Neural progenitor cell (in vitro differentiated cells): ENCODE measurements at regions not wholly inside any gene's neighbourhood (a gene's known extent, or its start where the extent isn't known, plus 50 kb on each side); places are given as distances from the start of the nearest gene placed in this dataset.

ENCODE experiments used
- EZH2phosphoT487 ChIP-seq: fragments of 200-600 bp; sonication (generic); IDR thresholded peaks from 2 replicates; pipeline ENCODE4 v1.6.1; 2017; ENCODE audit warnings: antibody characterized with exemption
- TF ChIP-seq, protein P1 (sequence below): fragments of 200-600 bp; sonication (generic); IDR thresholded peaks from 2 replicates; pipeline ENCODE4 v1.5.1; 2017; ENCODE audit warnings: antibody characterized with exemption, mild to moderate bottlenecking

DNA sequence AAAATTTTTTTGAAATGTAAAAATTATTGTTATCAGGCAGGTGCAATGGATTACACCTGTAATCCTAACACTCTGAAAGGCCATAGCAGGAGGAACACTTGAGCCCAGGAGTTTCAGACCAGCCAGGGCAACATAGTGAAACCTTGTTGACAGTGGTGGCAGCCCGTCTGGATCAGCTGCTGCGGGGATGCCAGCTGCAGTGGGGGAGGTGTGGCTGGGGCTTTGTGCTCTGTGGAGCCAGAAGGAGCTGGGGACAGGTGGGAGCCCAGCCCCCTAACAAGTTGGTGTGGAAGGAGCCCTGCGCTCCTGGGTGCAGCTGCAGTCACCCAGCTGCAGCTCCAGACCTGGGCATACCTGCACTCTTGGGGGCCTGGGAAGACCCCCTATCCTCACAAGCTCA, 182.4 kb upstream of the MC4R start:
- TF ChIP-seq, protein P1, sequence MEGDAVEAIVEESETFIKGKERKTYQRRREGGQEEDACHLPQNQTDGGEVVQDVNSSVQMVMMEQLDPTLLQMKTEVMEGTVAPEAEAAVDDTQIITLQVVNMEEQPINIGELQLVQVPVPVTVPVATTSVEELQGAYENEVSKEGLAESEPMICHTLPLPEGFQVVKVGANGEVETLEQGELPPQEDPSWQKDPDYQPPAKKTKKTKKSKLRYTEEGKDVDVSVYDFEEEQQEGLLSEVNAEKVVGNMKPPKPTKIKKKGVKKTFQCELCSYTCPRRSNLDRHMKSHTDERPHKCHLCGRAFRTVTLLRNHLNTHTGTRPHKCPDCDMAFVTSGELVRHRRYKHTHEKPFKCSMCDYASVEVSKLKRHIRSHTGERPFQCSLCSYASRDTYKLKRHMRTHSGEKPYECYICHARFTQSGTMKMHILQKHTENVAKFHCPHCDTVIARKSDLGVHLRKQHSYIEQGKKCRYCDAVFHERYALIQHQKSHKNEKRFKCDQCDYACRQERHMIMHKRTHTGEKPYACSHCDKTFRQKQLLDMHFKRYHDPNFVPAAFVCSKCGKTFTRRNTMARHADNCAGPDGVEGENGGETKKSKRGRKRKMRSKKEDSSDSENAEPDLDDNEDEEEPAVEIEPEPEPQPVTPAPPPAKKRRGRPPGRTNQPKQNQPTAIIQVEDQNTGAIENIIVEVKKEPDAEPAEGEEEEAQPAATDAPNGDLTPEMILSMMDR = no peak
- no peak for TF ChIP-seq EZH2phosphoT487
